GM23248 (cell line): ENCODE measurements at regions not wholly inside any gene's neighbourhood (a gene's known extent, or its start where the extent isn't known, plus 50 kb on each side); places are given as distances from the start of the nearest gene placed in this dataset.

Experiments used
- EZH2 ChIP-seq: fragments of 200-600 bp; sonication (generic); IDR thresholded peaks from 2 replicates; pipeline ENCODE4 v1.6.1; 2018; ENCODE audit warnings: antibody characterized with exemption, mild to moderate bottlenecking; ENCODE audit not compliant: insufficient read depth, poor library complexity, severe bottlenecking
- EZH2phosphoT487 ChIP-seq: fragments of 200-600 bp; sonication (generic); IDR thresholded peaks from 2 replicates; pipeline ENCODE4 v1.6.1; 2018; ENCODE audit warnings: antibody characterized with exemption, moderate library complexity, mild to moderate bottlenecking, low read depth; ENCODE audit not compliant: insufficient read depth

- no peak for TF ChIP-seq EZH2
- TF ChIP-seq EZH2phosphoT487, result no peak
These were observed 77.7 kb upstream of the FAM3C start for GRCh38 chr7:121473645-121474300.
